Ishikawa (cell line): ENCODE measurements at regions not wholly inside any gene's neighbourhood (a gene's known extent, or its start where the extent isn't known, plus 50 kb on each side); places are given as distances from the start of the nearest gene placed in this dataset.

Experiments used
- CEBPB ChIP-seq: IDR thresholded peaks from 2 replicates; pipeline ENCODE4 v1.6.1; 2012
- CREB1 ChIP-seq: IDR thresholded peaks from 2 replicates; pipeline ENCODE4 v1.6.1; 2012; ENCODE audit warnings: low read depth
- EGR1 ChIP-seq: IDR thresholded peaks from 2 replicates; pipeline ENCODE4 v1.6.1; 2012
- EP300 ChIP-seq: IDR thresholded peaks from 2 replicates; pipeline ENCODE4 v1.6.1; 2012; ENCODE audit warnings: borderline replicate concordance
- FOXM1 ChIP-seq: IDR thresholded peaks from 2 replicates; pipeline ENCODE4 v1.6.1; 2012; ENCODE audit warnings: low read depth, borderline replicate concordance
- NFIC ChIP-seq: IDR thresholded peaks from 2 replicates; pipeline ENCODE4 v1.6.1; 2012
- RAD21 ChIP-seq: IDR thresholded peaks from 2 replicates; pipeline ENCODE4 v1.6.1; 2012; ENCODE audit warnings: low read depth
- REST ChIP-seq: IDR thresholded peaks from 2 replicates; pipeline ENCODE4 v1.6.1; 2012; ENCODE audit warnings: low read depth, mild to moderate bottlenecking
- TAF1 ChIP-seq: IDR thresholded peaks from 2 replicates; pipeline ENCODE4 v1.6.1; 2012; ENCODE audit warnings: low read depth, mild to moderate bottlenecking
- TCF12 ChIP-seq: IDR thresholded peaks from 2 replicates; pipeline ENCODE4 v1.6.1; 2012; ENCODE audit warnings: low read depth
- TEAD4 ChIP-seq: IDR thresholded peaks from 2 replicates; pipeline ENCODE4 v1.6.1; 2012
- YY1 ChIP-seq: IDR thresholded peaks from 2 replicates; pipeline ENCODE4 v1.6.1; 2012; ENCODE audit warnings: low read depth
- ZBTB7A ChIP-seq: IDR thresholded peaks from 2 replicates; pipeline ENCODE4 v1.6.1; 2012; ENCODE audit warnings: low read depth
- TF ChIP-seq, protein P1 (sequence below): IDR thresholded peaks from 2 replicates; pipeline ENCODE4 v1.6.1; 2012
- TF ChIP-seq, protein P2 (sequence below): IDR thresholded peaks from 2 replicates; pipeline ENCODE4 v1.6.1; 2012

DNA sequence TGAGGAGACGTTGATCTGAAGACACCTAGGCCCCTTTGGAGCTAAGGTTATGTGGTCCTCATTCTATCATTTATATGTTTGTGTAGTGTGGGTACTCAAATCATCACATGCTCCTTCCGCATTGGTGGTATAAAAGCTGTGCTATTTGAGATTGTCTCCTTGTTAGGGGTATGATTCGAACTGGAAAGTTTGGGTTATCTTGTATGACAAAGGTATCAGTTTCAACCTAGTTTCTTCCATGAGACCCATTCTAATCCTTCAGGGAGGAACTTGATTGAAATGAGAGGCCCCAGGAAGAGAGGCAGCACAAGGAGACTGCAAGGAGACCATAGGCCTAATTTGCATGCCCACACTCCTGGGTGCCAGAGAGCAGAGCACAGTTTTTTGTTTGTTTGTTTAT lies 104.2 kb upstream of the TIAM2 start:
- TF ChIP-seq, protein P1, sequence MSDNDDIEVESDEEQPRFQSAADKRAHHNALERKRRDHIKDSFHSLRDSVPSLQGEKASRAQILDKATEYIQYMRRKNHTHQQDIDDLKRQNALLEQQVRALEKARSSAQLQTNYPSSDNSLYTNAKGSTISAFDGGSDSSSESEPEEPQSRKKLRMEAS, result no peak
- TF ChIP-seq REST (no peak), TEAD4 (no peak), CEBPB (no peak), EP300 (no peak), RAD21 (no peak), TAF1 (no peak), EGR1 (no peak), FOXM1 (no peak), YY1 (no peak), TCF12 (no peak), CREB1 (no peak), ZBTB7A (no peak), NFIC (no peak)
- TF ChIP-seq, protein P2, sequence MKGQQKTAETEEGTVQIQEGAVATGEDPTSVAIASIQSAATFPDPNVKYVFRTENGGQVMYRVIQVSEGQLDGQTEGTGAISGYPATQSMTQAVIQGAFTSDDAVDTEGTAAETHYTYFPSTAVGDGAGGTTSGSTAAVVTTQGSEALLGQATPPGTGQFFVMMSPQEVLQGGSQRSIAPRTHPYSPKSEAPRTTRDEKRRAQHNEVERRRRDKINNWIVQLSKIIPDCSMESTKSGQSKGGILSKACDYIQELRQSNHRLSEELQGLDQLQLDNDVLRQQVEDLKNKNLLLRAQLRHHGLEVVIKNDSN, result no peak

DNA sequence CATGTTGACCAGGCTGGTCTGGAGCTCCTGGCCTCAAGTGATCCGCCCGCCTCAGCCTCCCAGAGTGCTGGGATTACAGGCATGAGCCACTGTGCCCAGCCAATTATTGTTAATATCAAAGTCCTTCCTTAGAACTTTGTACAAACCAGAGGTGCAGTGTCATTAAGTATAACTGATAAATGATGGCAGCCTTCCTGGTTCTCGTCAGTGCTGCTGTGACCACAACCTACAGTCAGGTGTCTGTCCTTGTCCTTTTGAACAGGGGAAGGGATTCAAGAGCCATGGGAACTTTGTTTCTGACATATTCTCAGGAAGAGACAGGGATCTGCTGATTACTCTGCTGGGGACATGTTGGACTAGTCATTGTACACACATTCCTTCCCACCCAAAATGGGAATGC lies 103.2 kb upstream of the TIAM2 start:
- TF ChIP-seq, protein P1, result no peak
- TF ChIP-seq CEBPB, result no peak
- no peak for TF ChIP-seq ZBTB7A
- TF ChIP-seq YY1, result no peak
- no peak for TF ChIP-seq FOXM1
- TF ChIP-seq REST, result no peak
- TF ChIP-seq TEAD4, result no peak
- TF ChIP-seq TAF1, result no peak
- TF ChIP-seq EGR1, result no peak
- TF ChIP-seq TCF12, result no peak
- no peak for TF ChIP-seq NFIC

DNA sequence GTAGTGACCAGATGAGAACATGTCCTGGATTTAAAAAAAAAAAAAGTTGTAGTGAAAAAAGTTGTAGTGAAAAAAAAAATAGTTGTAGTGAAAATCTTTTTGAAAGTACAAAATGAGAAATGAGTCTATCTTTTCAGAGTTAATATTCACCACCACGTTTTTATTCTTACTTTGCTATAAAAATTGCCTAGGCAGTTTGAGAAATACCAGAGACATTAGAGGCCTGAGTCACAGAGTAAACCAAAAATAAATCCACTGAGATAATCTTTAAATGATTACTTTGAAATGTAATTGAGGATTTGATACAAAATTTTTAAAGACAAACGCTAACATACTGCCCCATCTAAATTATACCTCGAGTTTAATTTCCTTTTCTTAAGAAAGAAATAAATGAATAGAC lies 101.2 kb upstream of the TIAM2 start:
- TF ChIP-seq EP300 (no peak), CREB1 (no peak), NFIC (no peak), FOXM1 (no peak), TEAD4 (no peak), ZBTB7A (no peak), RAD21 (no peak), TAF1 (no peak), YY1 (no peak), CEBPB (no peak), EGR1 (no peak), TCF12 (no peak), REST (no peak)
- TF ChIP-seq, protein P1, result no peak
- TF ChIP-seq, protein P2, result no peak

GRCh38 chr6:154894902-154895301 lies 100.2 kb upstream of the TIAM2 start:
- TF ChIP-seq REST, result no peak
